ENCODE measurements at regions not wholly inside any gene's neighbourhood (a gene's known extent, or its start where the extent isn't known, plus 50 kb on each side); places are given as distances from the start of the nearest gene placed in this dataset.

DNA sequence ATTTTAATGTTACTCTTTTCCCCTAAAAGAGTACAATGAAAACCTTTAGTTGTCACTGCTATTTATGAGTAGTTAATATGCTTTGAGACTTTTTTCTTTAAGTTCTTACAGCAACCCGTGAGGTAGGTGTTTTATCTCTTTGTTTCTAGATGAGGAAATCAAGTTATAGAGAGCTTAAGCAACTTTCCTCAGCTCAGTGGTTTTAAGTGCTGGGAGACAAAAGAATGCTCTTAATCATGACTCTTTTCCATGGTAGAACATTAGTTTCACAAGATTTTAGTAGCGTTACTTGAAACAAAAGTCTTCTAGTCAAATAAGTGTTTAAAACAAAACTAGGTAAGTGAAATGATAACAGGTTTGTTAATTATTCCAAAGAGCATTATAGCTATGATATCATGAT is 354.7 kb upstream of the PITX2 start:
- no peak for TF ChIP-seq FOXA1 (IDR thresholded peaks at IDR 0.05)
- TF ChIP-seq ARNT (IDR thresholded peaks at IDR 0.05): no peak
- TF ChIP-seq SUZ12 (IDR thresholded peaks at IDR 0.05): no peak
- no peak for TF ChIP-seq BHLHE40 (IDR thresholded peaks at IDR 0.05; ENCODE audit: borderline replicate concordance)
- TF ChIP-seq, protein P1, sequence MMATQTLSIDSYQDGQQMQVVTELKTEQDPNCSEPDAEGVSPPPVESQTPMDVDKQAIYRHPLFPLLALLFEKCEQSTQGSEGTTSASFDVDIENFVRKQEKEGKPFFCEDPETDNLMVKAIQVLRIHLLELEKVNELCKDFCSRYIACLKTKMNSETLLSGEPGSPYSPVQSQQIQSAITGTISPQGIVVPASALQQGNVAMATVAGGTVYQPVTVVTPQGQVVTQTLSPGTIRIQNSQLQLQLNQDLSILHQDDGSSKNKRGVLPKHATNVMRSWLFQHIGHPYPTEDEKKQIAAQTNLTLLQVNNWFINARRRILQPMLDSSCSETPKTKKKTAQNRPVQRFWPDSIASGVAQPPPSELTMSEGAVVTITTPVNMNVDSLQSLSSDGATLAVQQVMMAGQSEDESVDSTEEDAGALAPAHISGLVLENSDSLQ (IDR thresholded peaks at IDR 0.05): no peak
- TF ChIP-seq LEF1 (IDR thresholded peaks at IDR 0.05; ENCODE audit: borderline replicate concordance): no peak
- TF ChIP-seq SP1 (IDR thresholded peaks at IDR 0.05): no peak

Measured in HEK293T (cell line).